ENCODE measurements at regions not wholly inside any gene's neighbourhood (a gene's known extent, or its start where the extent isn't known, plus 50 kb on each side); places are given as distances from the start of the nearest gene placed in this dataset.

- no peak for TF ChIP-seq CTCF (IDR thresholded peaks at IDR 0.05)
- TF ChIP-seq POLR2A (IDR thresholded peaks at IDR 0.05) = no peak
Observed at GRCh38 chr18:22709288-22710060, 223.7 kb upstream of the RBBP8 start.

Measured in esophagus squamous epithelium (tissue), 4 donors.